Activated B cell treated with CpG ODN at 0.5 μM for 24 hours (primary cell): ENCODE measurements at regions not wholly inside any gene's neighbourhood (a gene's known extent, or its start where the extent isn't known, plus 50 kb on each side); places are given as distances from the start of the nearest gene placed in this dataset.

ENCODE experiments used
- ATAC-seq: fragments of 200-7000 bp; cut with Tn5 transposase; one replicate; pipeline ENCODE4 v1.10.0; 2021; ENCODE audit warnings: low read depth, mild to moderate bottlenecking, moderate library complexity
- CTCF ChIA-PET: fragments of 350-600 bp; sonication (Branson Sonifier 250); formaldehyde crosslinking; loops from one replicate; lab custom pipeline; 2021; ENCODE audit warnings: antibody characterized with exemption; lab: Charles Lee
- POLR2A ChIA-PET: fragments of 350-600 bp; sonication (Branson Sonifier 250); formaldehyde crosslinking; loops from one replicate; lab custom pipeline; 2021; ENCODE audit warnings: antibody characterized with exemption; lab: Charles Lee
- DNase-seq: peaks from one replicate; pipeline ENCODE4 v3.0.0; 2022
- H3K27ac Mint-ChIP-seq: one replicate; pipeline ENCODE4 v1.8.0; 2020; ENCODE audit warnings: mixed read lengths
- H3K27me3 Mint-ChIP-seq: one replicate; pipeline ENCODE4 v1.8.0; 2021; ENCODE audit warnings: mixed read lengths
- H3K36me3 Mint-ChIP-seq: one replicate; pipeline ENCODE4 v1.8.0; 2021; ENCODE audit warnings: low read depth, mixed read lengths
- H3K4me1 Mint-ChIP-seq: one replicate; pipeline ENCODE4 v1.8.0; 2021; ENCODE audit warnings: mixed read lengths
- H3K4me3 Mint-ChIP-seq: one replicate; pipeline ENCODE4 v1.8.0; 2020; ENCODE audit warnings: mild to moderate bottlenecking, mixed read lengths
- H3K9me3 Mint-ChIP-seq: one replicate; pipeline ENCODE4 v1.8.0; 2020; ENCODE audit warnings: mixed read lengths
- CTCF ChIP-seq: fragments of 200-600 bp; IDR thresholded peaks from one replicate; pipeline ENCODE4 v1.8.0; 2022; ENCODE audit warnings: antibody characterized with exemption, mild to moderate bottlenecking
- intact Hi-C: fragments of 100-400 bp; cut with micrococcal nuclease; formaldehyde crosslinking; loops from one replicate; pipeline ENCODE4 v1.15.1; 2024

GRCh38 chr7:79563821-79564522, 110.5 kb upstream of the MAGI2 start:
- no peaks in the 10 kb centered on the region for H3K27me3 Mint-ChIP-seq
- POLR2A ChIA-PET, result no interaction called here
- intact Hi-C loops, result no loop called here
- no peaks in the 10 kb centered on the region for H3K36me3 Mint-ChIP-seq
- H3K9me3 Mint-ChIP-seq, result peaks cover 2% of the 10 kb centered on the region
- no peak for TF ChIP-seq CTCF
- H3K4me1 Mint-ChIP-seq, result no peaks in the 10 kb centered on the region
- no peak for DNase-seq
- H3K4me3 Mint-ChIP-seq, result no peak overlapping the region
- no peak for ATAC-seq
- no peak overlapping the region for H3K27ac Mint-ChIP-seq
- CTCF ChIA-PET, result no interaction called here

GRCh38 chr7:79555571-79555970, 102.1 kb upstream of the MAGI2 start:
- Mint-ChIP-seq H3K36me3 (no peaks in the 10 kb centered on the region), H3K27ac (no peak overlapping the region), H3K9me3 (peaks cover 5% of the 10 kb centered on the region), H3K4me1 (no peaks in the 10 kb centered on the region), H3K4me3 (no peak overlapping the region), H3K27me3 (no peaks in the 10 kb centered on the region)
- intact Hi-C loops, result loop anchor here (10.0 kb wide), 1 partner anchor 59 kb away; no protein-coding TSS in a partner anchor
- ATAC-seq (no peak), DNase-seq (no peak)
- ChIA-PET CTCF (no interaction called here), POLR2A (no interaction called here)
- no peak for TF ChIP-seq CTCF

- H3K9me3 Mint-ChIP-seq, result peaks cover 5% of the 10 kb centered on the region
- ChIA-PET CTCF (no interaction called here), POLR2A (no interaction called here)
- H3K4me1 Mint-ChIP-seq, result no peaks in the 10 kb centered on the region
- ATAC-seq (no peak), DNase-seq (no peak)
- no peaks in the 10 kb centered on the region for H3K36me3 Mint-ChIP-seq
- intact Hi-C loops, result loop anchor here (10.0 kb wide), 1 partner anchor 61 kb away; no protein-coding TSS in a partner anchor
- H3K4me3 Mint-ChIP-seq, result no peak overlapping the region
- no peaks in the 10 kb centered on the region for H3K27me3 Mint-ChIP-seq
- no peak overlapping the region for H3K27ac Mint-ChIP-seq
- no peak for TF ChIP-seq CTCF
These were observed 100.5 kb upstream of the MAGI2 start for GRCh38 chr7:79553811-79554555.

- ChIA-PET POLR2A (no interaction called here), CTCF (no interaction called here)
- intact Hi-C loops, result loop anchor here (10.0 kb wide), 1 partner anchor 62 kb away; no protein-coding TSS in a partner anchor
- ATAC-seq (no peak), DNase-seq (no peak)
- Mint-ChIP-seq H3K4me3 (no peak overlapping the region), H3K36me3 (no peaks in the 10 kb centered on the region), H3K9me3 (peaks cover 5% of the 10 kb centered on the region), H3K27me3 (no peaks in the 10 kb centered on the region), H3K27ac (no peak overlapping the region), H3K4me1 (no peaks in the 10 kb centered on the region)
- no peak for TF ChIP-seq CTCF
These were observed 99.0 kb upstream of the MAGI2 start for GRCh38 chr7:79552463-79552862.

- no peak for DNase-seq
- no peak for TF ChIP-seq CTCF
- Mint-ChIP-seq H3K36me3 (no peaks in the 10 kb centered on the region), H3K9me3 (peaks cover 2% of the 10 kb centered on the region), H3K27ac (no peak overlapping the region), H3K27me3 (no peaks in the 10 kb centered on the region), H3K4me3 (no peak overlapping the region), H3K4me1 (no peaks in the 10 kb centered on the region)
- intact Hi-C loops, result no loop called here
- CTCF ChIA-PET, result no interaction called here
- no peak for ATAC-seq
- POLR2A ChIA-PET, result no interaction called here
These were observed 95.3 kb upstream of the MAGI2 start for GRCh38 chr7:79548727-79549126.
